GM21423 (cell line): ENCODE measurements at regions not wholly inside any gene's neighbourhood (a gene's known extent, or its start where the extent isn't known, plus 50 kb on each side); places are given as distances from the start of the nearest gene placed in this dataset.

Experiments used
- ATAC-seq: cut with Tn5 transposase; IDR thresholded peaks from one replicate; pipeline ENCODE4 v1.9.1; 2021; ENCODE audit warnings: mild to moderate bottlenecking, moderate library complexity; ENCODE audit not compliant: unreplicated experiment

- no peak for ATAC-seq
Observed at GRCh38 chr15:38646716-38647115, 82.1 kb upstream of the RASGRP1 start.

GRCh38 chr15:38647683-38648082 lies 83.1 kb upstream of the RASGRP1 start:
- no peak for ATAC-seq

GRCh38 chr15:38648121-38648843 lies 83.7 kb upstream of the RASGRP1 start:
- no peak for ATAC-seq

GRCh38 chr15:38650384-38650783 lies 85.8 kb upstream of the RASGRP1 start:
- no peak for ATAC-seq

- no peak for ATAC-seq
Observed at GRCh38 chr15:38650936-38651327, 86.3 kb upstream of the RASGRP1 start.

- peak; percentile 40 for ATAC-seq
Observed at GRCh38 chr15:38651328-38652038, 86.9 kb upstream of the RASGRP1 start.

- ATAC-seq: no peak
Observed at GRCh38 chr15:38652183-38652794, 87.7 kb upstream of the RASGRP1 start.

- ATAC-seq: no peak
Observed at GRCh38 chr15:38652998-38653397, 88.4 kb upstream of the RASGRP1 start.

- no peak for ATAC-seq
Observed at GRCh38 chr15:38658431-38658830, 93.8 kb upstream of the RASGRP1 start.

GRCh38 chr15:38660738-38661137 lies 96.1 kb upstream of the RASGRP1 start:
- no peak for ATAC-seq

- ATAC-seq: no peak
Observed at GRCh38 chr15:38662033-38662802, 97.6 kb upstream of the RASGRP1 start.

GRCh38 chr15:38662805-38663204 lies 98.2 kb upstream of the RASGRP1 start:
- ATAC-seq: no peak

GRCh38 chr15:38665586-38666305 lies 101.1 kb upstream of the RASGRP1 start:
- no peak for ATAC-seq

GRCh38 chr15:38666865-38667510 lies 102.4 kb upstream of the RASGRP1 start:
- no peak for ATAC-seq

GRCh38 chr15:38667890-38668850 lies 103.6 kb upstream of the RASGRP1 start:
- no peak for ATAC-seq

GRCh38 chr15:38668898-38669391 lies 104.3 kb upstream of the RASGRP1 start:
- ATAC-seq: no peak

- ATAC-seq: peak; percentile 37
Observed at GRCh38 chr15:38670128-38671005, 105.8 kb upstream of the RASGRP1 start.

- ATAC-seq: no peak
Observed at GRCh38 chr15:38671006-38671387, 106.4 kb upstream of the RASGRP1 start.
